KBM-7 (cell line): ENCODE measurements at regions not wholly inside any gene's neighbourhood (a gene's known extent, or its start where the extent isn't known, plus 50 kb on each side); places are given as distances from the start of the nearest gene placed in this dataset.

Experiments used
- DNase-seq: peaks from one replicate; pipeline ENCODE4 v3.0.0-alpha.2; 2015
- in situ Hi-C: fragments of 300-500 bp; cut with MboI; formaldehyde crosslinking; loops from 2 replicates; pipeline ENCODE4 v1.14.3; 2020; ENCODE audit warnings: low sequenced_read_pairs, low pct_unique_long_range_greater_than_20kb, mixed read lengths

GRCh38 chr12:77535734-77536133 lies 295.0 kb upstream of the NAV3 start:
- in situ Hi-C loops, result no loop called here
- no peak for DNase-seq

GRCh38 chr12:77531912-77532311 lies 298.8 kb upstream of the NAV3 start:
- in situ Hi-C loops, result no loop called here
- no peak for DNase-seq

- in situ Hi-C loops, result no loop called here
- DNase-seq, result no peak
These were observed 308.4 kb upstream of the NAV3 start for GRCh38 chr12:77522247-77522646.

- in situ Hi-C loops, result no loop called here
- DNase-seq, result no peak
These were observed 309.1 kb upstream of the NAV3 start for GRCh38 chr12:77521508-77522115.

- DNase-seq, result no peak
- in situ Hi-C loops, result no loop called here
These were observed 316.2 kb upstream of the NAV3 start for GRCh38 chr12:77514511-77514910.

- DNase-seq, result no peak
These were observed 319.7 kb upstream of the NAV3 start for GRCh38 chr12:77510985-77511384.

GRCh38 chr12:77504466-77504865 lies 326.2 kb upstream of the NAV3 start:
- in situ Hi-C loops, result no loop called here
- DNase-seq, result no peak

More at GRCh38 chr12:77510985-77511384, 319.7 kb upstream of the NAV3 start:
- in situ Hi-C loops, result no loop called here

- in situ Hi-C loops, result no loop called here
These were observed 330.6 kb upstream of the NAV3 start for GRCh38 chr12:77500089-77500488.

GRCh38 chr12:77497647-77498046 lies 333.0 kb upstream of the NAV3 start:
- in situ Hi-C loops, result no loop called here
- DNase-seq, result no peak

More at GRCh38 chr12:77500089-77500488, 330.6 kb upstream of the NAV3 start:
- no peak for DNase-seq

GRCh38 chr12:77496714-77497113 lies 334.0 kb upstream of the NAV3 start:
- in situ Hi-C loops, result no loop called here

GRCh38 chr12:77494296-77494695 lies 336.4 kb upstream of the NAV3 start:
- in situ Hi-C loops, result no loop called here
- DNase-seq, result no peak

More at GRCh38 chr12:77496714-77497113, 334.0 kb upstream of the NAV3 start:
- DNase-seq, result no peak

- in situ Hi-C loops, result no loop called here
- DNase-seq, result no peak
These were observed 337.2 kb upstream of the NAV3 start for GRCh38 chr12:77493302-77494168.

GRCh38 chr12:77492536-77492935 lies 338.2 kb upstream of the NAV3 start:
- in situ Hi-C loops, result no loop called here
- DNase-seq, result no peak

GRCh38 chr12:77489331-77489970 lies 341.2 kb upstream of the NAV3 start:
- DNase-seq, result no peak
- in situ Hi-C loops, result no loop called here

- in situ Hi-C loops, result no loop called here
- no peak for DNase-seq
These were observed 342.6 kb upstream of the NAV3 start for GRCh38 chr12:77488041-77488620.

- no peak for DNase-seq
These were observed 343.8 kb upstream of the NAV3 start for GRCh38 chr12:77486872-77487271.

GRCh38 chr12:77485961-77486854 lies 344.5 kb upstream of the NAV3 start:
- in situ Hi-C loops, result no loop called here
- DNase-seq, result no peak

More at GRCh38 chr12:77486872-77487271, 343.8 kb upstream of the NAV3 start:
- in situ Hi-C loops, result no loop called here

- in situ Hi-C loops, result no loop called here
- DNase-seq, result no peak
These were observed 349.0 kb upstream of the NAV3 start for GRCh38 chr12:77481687-77482086.
